Endodermal cell (in vitro differentiated cells): ENCODE measurements at regions not wholly inside any gene's neighbourhood (a gene's known extent, or its start where the extent isn't known, plus 50 kb on each side); places are given as distances from the start of the nearest gene placed in this dataset.

Source experiments
- DNase-seq: peaks from one replicate; pipeline ENCODE4 v3.0.0-alpha.2; 2017
- H3K27ac ChIP-seq: 2 replicates; pipeline ENCODE4 v1.5.1; 2013; ENCODE audit warnings: mild to moderate bottlenecking, low read depth, low read length, moderate library complexity
- H3K27me3 ChIP-seq: 2 replicates; pipeline ENCODE4 v1.6.1; 2013; ENCODE audit warnings: mild to moderate bottlenecking, low read length, moderate library complexity; ENCODE audit not compliant: insufficient read depth, control insufficient read depth, poor library complexity, severe bottlenecking
- H3K36me3 ChIP-seq: 2 replicates; pipeline ENCODE4 v1.7.0; 2013; ENCODE audit warnings: mild to moderate bottlenecking, low read length, moderate library complexity; ENCODE audit not compliant: control insufficient read depth, insufficient read depth
- H3K4me1 ChIP-seq: one replicate; pipeline ENCODE4 v1.7.0; 2013; ENCODE audit warnings: low read length; ENCODE audit not compliant: control insufficient read depth, insufficient read depth
- H3K4me3 ChIP-seq: 2 replicates; pipeline ENCODE4 v1.5.1; 2013; ENCODE audit warnings: mild to moderate bottlenecking, low read length, moderate library complexity
- H3K9ac ChIP-seq: 2 replicates; pipeline ENCODE4 v1.6.1; 2013; ENCODE audit warnings: mild to moderate bottlenecking, low read length, moderate library complexity; ENCODE audit not compliant: poor library complexity, severe bottlenecking; ENCODE audit errors: extremely low read depth
- H3K9me3 ChIP-seq: 2 replicates; pipeline ENCODE4 v1.6.1; 2013; ENCODE audit warnings: mild to moderate bottlenecking, low read length, moderate library complexity; ENCODE audit not compliant: control insufficient read depth
- H3K27ac Mint-ChIP-seq: 2 replicates; pipeline ENCODE4 v1.8.0; 2020; ENCODE audit warnings: mixed read lengths
- H3K27me3 Mint-ChIP-seq: 2 replicates; pipeline ENCODE4 v1.8.0; 2021; ENCODE audit warnings: mild to moderate bottlenecking, mixed read lengths; ENCODE audit not compliant: insufficient read depth
- H3K36me3 Mint-ChIP-seq: 2 replicates; pipeline ENCODE4 v1.8.0; 2020; ENCODE audit warnings: low read depth, mixed read lengths
- H3K4me1 Mint-ChIP-seq: 2 replicates; pipeline ENCODE4 v1.8.0; 2020; ENCODE audit warnings: mixed read lengths
- H3K4me3 Mint-ChIP-seq: 2 replicates; pipeline ENCODE4 v1.8.0; 2020; ENCODE audit warnings: mild to moderate bottlenecking, moderate library complexity, mixed read lengths
- H3K9me3 Mint-ChIP-seq: 2 replicates; pipeline ENCODE4 v1.8.0; 2020; ENCODE audit warnings: mild to moderate bottlenecking, mixed read lengths
- CTCF ChIP-seq: fragments of 200-600 bp; sonication (generic); conservative IDR thresholded peaks from 2 replicates; pipeline ENCODE4 v1.5.0; 2021; ENCODE audit warnings: antibody characterized with exemption, mild to moderate bottlenecking
- WGBS, 2 experiments: methylation state at CpG; one replicate each; pipeline versions ENCODE4 v1.1.5 to v1.1.7; 2013; ENCODE audit warnings: missing lambda C conversion rate in 2 of 2, mixed read lengths in 1 of 2; ENCODE audit not compliant: insufficient coverage in 1 of 2, insufficient read length in 1 of 2; 5-methylcytosine and 5-hydroxymethylcytosine counted together

GRCh38 chr10:70964881-70965280, 76.5 kb upstream of the PCBD1 start:
- no peak overlapping the region for H3K27ac Mint-ChIP-seq
- Histone ChIP-seq H3K9ac (no peak overlapping the region), H3K4me3 (no peak overlapping the region), H3K4me1 (no peaks in the 10 kb centered on the region), H3K36me3 (no peaks in the 10 kb centered on the region), H3K27ac (no peak overlapping the region), H3K27me3 (no peaks in the 10 kb centered on the region), H3K9me3 (no peaks in the 10 kb centered on the region)
- TF ChIP-seq CTCF: no peak
- DNase-seq: no peak
- no peaks in the 10 kb centered on the region for H3K36me3 Mint-ChIP-seq
- H3K4me1 Mint-ChIP-seq: peaks cover 1% of the 10 kb centered on the region
- no peaks in the 10 kb centered on the region for H3K9me3 Mint-ChIP-seq
- 92 to 93% methylated on average over 3 to 8 of the region's 8 CpGs for WGBS, 2 experiments
- H3K27me3 Mint-ChIP-seq: no peaks in the 10 kb centered on the region
- H3K4me3 Mint-ChIP-seq: no peak overlapping the region

GRCh38 chr10:70965566-70965965, 77.2 kb upstream of the PCBD1 start:
- WGBS, 2 experiments: 93 to 94% methylated on average over 4 to 8 of the region's 8 CpGs
- no peaks in the 10 kb centered on the region for H3K4me1 ChIP-seq
- Mint-ChIP-seq H3K27me3 (no peaks in the 10 kb centered on the region), H3K4me1 (peaks cover 1% of the 10 kb centered on the region), H3K4me3 (no peak overlapping the region), H3K27ac (no peak overlapping the region), H3K9me3 (no peaks in the 10 kb centered on the region), H3K36me3 (no peaks in the 10 kb centered on the region)
- no peak for TF ChIP-seq CTCF
- no peaks in the 10 kb centered on the region for H3K27me3 ChIP-seq
- H3K27ac ChIP-seq: no peak overlapping the region
- no peak overlapping the region for H3K9ac ChIP-seq
- no peaks in the 10 kb centered on the region for H3K36me3 ChIP-seq
- no peak for DNase-seq
- H3K9me3 ChIP-seq: no peaks in the 10 kb centered on the region
- H3K4me3 ChIP-seq: no peak overlapping the region

GRCh38 chr10:70966646-70967553, 78.5 kb upstream of the PCBD1 start:
- no peak overlapping the region for H3K9ac ChIP-seq
- no peaks in the 10 kb centered on the region for H3K27me3 ChIP-seq
- H3K27ac ChIP-seq: no peak overlapping the region
- TF ChIP-seq CTCF: no peak
- Mint-ChIP-seq H3K9me3 (peaks cover 7% of the 10 kb centered on the region), H3K27ac (no peak overlapping the region), H3K27me3 (no peaks in the 10 kb centered on the region), H3K4me3 (no peak overlapping the region), H3K4me1 (peaks cover 1% of the 10 kb centered on the region), H3K36me3 (no peaks in the 10 kb centered on the region)
- H3K4me3 ChIP-seq: no peak overlapping the region
- H3K4me1 ChIP-seq: no peaks in the 10 kb centered on the region
- H3K9me3 ChIP-seq: peaks cover 7% of the 10 kb centered on the region
- DNase-seq: no peak
- WGBS, 2 experiments: 87 to 98% methylated on average over 6 to 11 of the region's 11 CpGs
- no peaks in the 10 kb centered on the region for H3K36me3 ChIP-seq
